ENCODE measurements at regions not wholly inside any gene's neighbourhood (a gene's known extent, or its start where the extent isn't known, plus 50 kb on each side); places are given as distances from the start of the nearest gene placed in this dataset.
"Not testable (repeated sequence)": the region's sequence is repeated elsewhere in the genome, so short reads cannot be mapped to it uniquely, and the experiment has no call there.

GRCh38 chr14:40758076-40758475 is 848.6 kb upstream of the LRFN5 start:
- no peak for DNase-seq (ENCODE audit: low read depth in 2 of 3, low spot score in 2 of 3)

- DNase-seq (ENCODE audit: low read depth in 2 of 3, low spot score in 2 of 3): no peak
Observed at GRCh38 chr14:40757376-40757950, 849.2 kb upstream of the LRFN5 start.

GRCh38 chr14:40733206-40733605 is 873.5 kb upstream of the LRFN5 start:
- no peak for DNase-seq (ENCODE audit: low read depth in 2 of 3, low spot score in 2 of 3)

GRCh38 chr14:40727107-40727506 is 879.6 kb upstream of the LRFN5 start:
- DNase-seq (ENCODE audit: low read depth in 2 of 3, low spot score in 2 of 3): no peak

GRCh38 chr14:40713387-40713786 is 893.3 kb upstream of the LRFN5 start:
- no peak for DNase-seq (ENCODE audit: low read depth in 2 of 3, low spot score in 2 of 3)

- no peak for DNase-seq (ENCODE audit: low read depth in 2 of 3, low spot score in 2 of 3)
Observed at GRCh38 chr14:40697231-40697630, 909.4 kb upstream of the LRFN5 start.

- DNase-seq (ENCODE audit: low read depth in 2 of 3, low spot score in 2 of 3): no peak
Observed at GRCh38 chr14:40694023-40694422, 912.7 kb upstream of the LRFN5 start.

- no peak for DNase-seq (ENCODE audit: low read depth in 2 of 3, low spot score in 2 of 3)
Observed at GRCh38 chr14:40691066-40691465, 915.6 kb upstream of the LRFN5 start.

- no peak for DNase-seq (ENCODE audit: low read depth in 2 of 3, low spot score in 2 of 3)
Observed at GRCh38 chr14:40685764-40686163, 920.9 kb upstream of the LRFN5 start.

GRCh38 chr14:40684328-40684727 is 922.3 kb upstream of the LRFN5 start:
- DNase-seq (ENCODE audit: low read depth in 2 of 3, low spot score in 2 of 3): no peak

- no peak for DNase-seq (ENCODE audit: low read depth in 2 of 3, low spot score in 2 of 3)
Observed at GRCh38 chr14:40682131-40682913, 924.4 kb upstream of the LRFN5 start.

GRCh38 chr14:40679256-40679655 is 927.4 kb upstream of the LRFN5 start:
- no peak for DNase-seq (ENCODE audit: low read depth in 2 of 3, low spot score in 2 of 3)

GRCh38 chr14:40677206-40677605 is 929.5 kb upstream of the LRFN5 start:
- not testable (repeated sequence) for DNase-seq (ENCODE audit: low read depth in 2 of 3, low spot score in 2 of 3)

- DNase-seq (ENCODE audit: low read depth in 2 of 3, low spot score in 2 of 3): no peak
Observed at GRCh38 chr14:40674502-40674901, 932.2 kb upstream of the LRFN5 start.

- no peak for DNase-seq (ENCODE audit: low read depth in 2 of 3, low spot score in 2 of 3)
Observed at GRCh38 chr14:40656311-40656710, 950.4 kb upstream of the LRFN5 start.

GRCh38 chr14:40652089-40652691 is 954.5 kb upstream of the LRFN5 start:
- DNase-seq (ENCODE audit: low read depth in 2 of 3, low spot score in 2 of 3): no peak

GRCh38 chr14:40630471-40630870 is 976.2 kb upstream of the LRFN5 start:
- no peak for DNase-seq (ENCODE audit: low read depth in 2 of 3, low spot score in 2 of 3)

GRCh38 chr14:40629551-40630137 is 977.0 kb upstream of the LRFN5 start:
- DNase-seq (ENCODE audit: low read depth in 2 of 3, low spot score in 2 of 3): not testable (repeated sequence)

- DNase-seq (ENCODE audit: low read depth in 2 of 3, low spot score in 2 of 3): no peak
Observed at GRCh38 chr14:40629144-40629543, 977.5 kb upstream of the LRFN5 start.

GRCh38 chr14:40623643-40624042 is 983.0 kb upstream of the LRFN5 start:
- no peak for DNase-seq (ENCODE audit: low read depth in 2 of 3, low spot score in 2 of 3)

- no peak for DNase-seq (ENCODE audit: low read depth in 2 of 3, low spot score in 2 of 3)
Observed at GRCh38 chr14:40618225-40618898, 988.3 kb upstream of the LRFN5 start.

All from hematopoietic multipotent progenitor cell (in vitro differentiated cells).